H1 (cell line): ENCODE measurements at regions not wholly inside any gene's neighbourhood (a gene's known extent, or its start where the extent isn't known, plus 50 kb on each side); places are given as distances from the start of the nearest gene placed in this dataset.

Experiments used
- CTCF ChIA-PET: fragments of 300-600 bp; sonication (Branson Sonifier 250); formaldehyde crosslinking; loops from one replicate; lab custom pipeline; 2021; ENCODE audit not compliant: partially characterized antibody; lab: Charles Lee
- POLR2A ChIA-PET: fragments of 300-600 bp; sonication (Branson Sonifier 250); formaldehyde crosslinking; loops from one replicate; lab custom pipeline; 2021; ENCODE audit warnings: inconsistent platforms; ENCODE audit not compliant: partially characterized antibody; lab: Charles Lee
- DNase-seq, 2 experiments: peaks; one replicate each; pipeline versions ENCODE4 v3.0.0 to v3.0.0-alpha.2; 2010 to 2022; ENCODE audit warnings: low spot score in 2 of 2, low read depth in 1 of 2, mixed read lengths in 1 of 2
- FAIRE-seq: peaks from 2 replicates; lab custom pipeline; 2011; peaks lifted over from hg19 to GRCh38; lab: Jason Lieb, UNC
- H2AFZ ChIP-seq: 2 replicates; pipeline ENCODE4 v1.8.1; 2012; ENCODE audit warnings: low read length, inconsistent platforms
- H2AK5ac ChIP-seq: 2 replicates; pipeline ENCODE4 v1.6.1; 2013; ENCODE audit warnings: low read depth, low read length
- H2BK120ac ChIP-seq: replicated peaks from 2 replicates; pipeline ENCODE3; 2013; ENCODE audit warnings: low read depth, low read length, inconsistent platforms
- H2BK12ac ChIP-seq: 2 replicates; pipeline ENCODE4 v1.6.1; 2013; ENCODE audit warnings: low read depth, low read length
- H2BK15ac ChIP-seq: 2 replicates; pipeline ENCODE4 v1.6.1; 2013; ENCODE audit warnings: low read length
- H2BK20ac ChIP-seq: 2 replicates; pipeline ENCODE4 v1.6.1; 2013; ENCODE audit warnings: low read length
- H2BK5ac ChIP-seq: 2 replicates; pipeline ENCODE4 v1.6.1; 2013; ENCODE audit warnings: low read depth, low read length
- H3K14ac ChIP-seq: 2 replicates; pipeline ENCODE4 v1.6.1; 2013; ENCODE audit warnings: inconsistent platforms; ENCODE audit not compliant: insufficient read length
- H3K18ac ChIP-seq: 2 replicates; pipeline ENCODE4 v1.6.1; 2013; ENCODE audit warnings: low read length; ENCODE audit errors: extremely low read depth
- H3K23ac ChIP-seq: 2 replicates; pipeline ENCODE4 v1.6.1; 2013; ENCODE audit warnings: inconsistent platforms; ENCODE audit not compliant: insufficient read length
- H3K23me2 ChIP-seq: 2 replicates; pipeline ENCODE4 v1.6.1; 2013; ENCODE audit warnings: low read depth, low read length
- H3K27ac ChIP-seq: 2 replicates; pipeline ENCODE4 v1.6.1; 2011; ENCODE audit warnings: low read depth, low read length, inconsistent platforms
- H3K27me3 ChIP-seq, 4 experiments: replicated peaks in 1 of 4; 1 replicate in 1 of 4; 2 replicates in 3 of 4; pipeline versions ENCODE4 v1.6.1 to v1.8.1; 2011 to 2013; ENCODE audit warnings: low read length in 3 of 4, mild to moderate bottlenecking in 3 of 4, inconsistent platforms in 2 of 4, mixed read lengths in 2 of 4, moderate library complexity in 1 of 4; ENCODE audit not compliant: control insufficient read depth in 3 of 4, insufficient read depth in 3 of 4; ENCODE audit errors: extremely low read depth in 1 of 4
- H3K36me3 ChIP-seq, 4 experiments: 2 replicates each; pipeline versions ENCODE4 v1.6.1 to v1.8.1; 2011 to 2013; ENCODE audit warnings: mild to moderate bottlenecking in 4 of 4, low read length in 3 of 4, moderate library complexity in 2 of 4, control low read depth in 1 of 4, inconsistent platforms in 1 of 4; ENCODE audit not compliant: insufficient read depth in 4 of 4, control insufficient read depth in 2 of 4
- H3K4ac ChIP-seq: replicated peaks from 2 replicates; pipeline ENCODE3; 2013; ENCODE audit warnings: low read length, low read depth, mixed read lengths, inconsistent platforms; ENCODE audit not compliant: insufficient read length
- H3K4me1 ChIP-seq, 4 experiments: replicated peaks in 1 of 4; 1 replicate in 1 of 4; 2 replicates in 3 of 4; pipeline versions ENCODE4 v1.6.1 to v1.8.1; 2011 to 2013; ENCODE audit warnings: low read length in 3 of 4, inconsistent platforms in 2 of 4, mixed read lengths in 1 of 4; ENCODE audit not compliant: insufficient read depth in 4 of 4, control insufficient read depth in 3 of 4
- H3K4me2 ChIP-seq, 2 experiments: 2 replicates each; pipeline versions ENCODE4 v1.6.1 to v1.8.1; 2011 to 2013; ENCODE audit warnings: low read depth in 2 of 2, low read length in 2 of 2, control low read depth in 1 of 2, inconsistent platforms in 1 of 2, mild to moderate bottlenecking in 1 of 2; ENCODE audit not compliant: insufficient read depth in 1 of 2
- H3K4me3 ChIP-seq, 4 experiments: fragments of 200-600, 300-600 bp in 1 of 4; sonication (generic), shearing (Covaris generic), sonication (Bioruptor Twin) in 1 of 4; 2 replicates each; pipeline versions ENCODE4 v1.5.1 to v1.8.1; 2011 to 2016; ENCODE audit warnings: low read length in 4 of 4, low read depth in 3 of 4, control low read depth in 2 of 4, inconsistent platforms in 2 of 4, mild to moderate bottlenecking in 2 of 4, mixed read lengths in 1 of 4, moderate library complexity in 1 of 4; ENCODE audit not compliant: insufficient read depth in 2 of 4; ENCODE audit errors: extremely low read depth in 1 of 4
- H3K56ac ChIP-seq: replicated peaks from 2 replicates; pipeline ENCODE3; 2013; ENCODE audit warnings: low read depth, mild to moderate bottlenecking, mixed read lengths, low read length, inconsistent platforms; ENCODE audit not compliant: insufficient read length
- H3K79me1 ChIP-seq: 2 replicates; pipeline ENCODE4 v1.6.1; 2013; ENCODE audit warnings: low read depth, low read length, control low read depth
- H3K79me2 ChIP-seq, 2 experiments: 2 replicates each; pipeline versions ENCODE4 v1.6.1 to v1.8.1; 2012 to 2013; ENCODE audit warnings: low read length in 2 of 2, mild to moderate bottlenecking in 2 of 2, inconsistent platforms in 1 of 2; ENCODE audit not compliant: insufficient read depth in 2 of 2, control insufficient read depth in 1 of 2
- H3K9ac ChIP-seq, 4 experiments: replicated peaks in 1 of 4; 1 replicate in 1 of 4; 2 replicates in 3 of 4; pipeline versions ENCODE4 v1.6.1 to v1.8.1; 2011 to 2013; ENCODE audit warnings: low read depth in 3 of 4, low read length in 3 of 4, control low read depth in 2 of 4, mild to moderate bottlenecking in 2 of 4, moderate library complexity in 2 of 4, inconsistent platforms in 1 of 4; ENCODE audit errors: extremely low read depth in 1 of 4
- H3K9me3 ChIP-seq, 2 experiments: 2 replicates each; pipeline versions ENCODE4 v1.6.1 to v1.8.1; 2012 to 2013; ENCODE audit warnings: mild to moderate bottlenecking in 2 of 2, moderate library complexity in 2 of 2, control low read depth in 1 of 2, inconsistent platforms in 1 of 2, low read depth in 1 of 2, low read length in 1 of 2, mixed read lengths in 1 of 2; ENCODE audit not compliant: insufficient read depth in 2 of 2
- H4K20me1 ChIP-seq, 2 experiments: replicated peaks in 1 of 2; 2 replicates each; pipeline versions ENCODE3 to v1.8.1; 2011 to 2013; ENCODE audit warnings: inconsistent platforms in 2 of 2, low read length in 2 of 2, mild to moderate bottlenecking in 1 of 2; ENCODE audit not compliant: insufficient read depth in 2 of 2, control insufficient read depth in 1 of 2
- H4K5ac ChIP-seq: 2 replicates; pipeline ENCODE4 v1.6.1; 2013; ENCODE audit warnings: low read length, low read depth, mixed read lengths, inconsistent platforms; ENCODE audit not compliant: insufficient read length
- H4K8ac ChIP-seq: 2 replicates; pipeline ENCODE4 v1.8.0; 2013; ENCODE audit warnings: mild to moderate bottlenecking, moderate library complexity, low read length, inconsistent platforms; ENCODE audit not compliant: insufficient read depth; ENCODE audit errors: extremely low read depth
- H4K91ac ChIP-seq: replicated peaks from 2 replicates; pipeline ENCODE3; 2013; ENCODE audit warnings: low read length, mixed read lengths, inconsistent platforms; ENCODE audit not compliant: insufficient read length
- CBX5 ChIP-seq: fragments of 300-800, 300-1000 bp; sonication (generic); IDR thresholded peaks from 2 replicates; pipeline ENCODE4 v1.7.1; 2016; ENCODE audit warnings: antibody characterized with exemption, low read length, low read depth
- CTBP2 ChIP-seq: IDR thresholded peaks from 2 replicates; pipeline ENCODE4 v1.7.0; 2011; ENCODE audit warnings: borderline replicate concordance, mild to moderate bottlenecking, moderate library complexity, mixed read lengths, low read length; ENCODE audit not compliant: insufficient read depth, insufficient read length
- FOSL1 ChIP-seq: IDR thresholded peaks from 2 replicates; pipeline ENCODE4 v1.6.1; 2011; ENCODE audit warnings: mild to moderate bottlenecking, low read depth, low read length, moderate library complexity; ENCODE audit not compliant: insufficient read depth
- HDAC2 ChIP-seq, 2 experiments: fragments of 300-600 bp in 1 of 2; sonication (generic) in 1 of 2; IDR thresholded peaks; 2 replicates each; pipeline ENCODE4 v1.6.1; 2011 to 2012; ENCODE audit warnings: low read depth in 2 of 2, low read length in 2 of 2, mild to moderate bottlenecking in 2 of 2, moderate library complexity in 2 of 2, borderline replicate concordance in 1 of 2, inconsistent platforms in 1 of 2
- JUN ChIP-seq: IDR thresholded peaks from 2 replicates; pipeline ENCODE4 v1.6.1; 2011; ENCODE audit warnings: low read depth, mild to moderate bottlenecking, improper control_type of control experiment, low read length
- JUND ChIP-seq: IDR thresholded peaks from 2 replicates; pipeline ENCODE4 v1.6.1; 2011; ENCODE audit warnings: mild to moderate bottlenecking, improper control_type of control experiment, low read length
- NANOG ChIP-seq: IDR thresholded peaks from 2 replicates; pipeline ENCODE4 v1.6.1; 2011; ENCODE audit warnings: low read length, low read depth, mild to moderate bottlenecking, inconsistent platforms; ENCODE audit not compliant: insufficient read depth, poor library complexity, severe bottlenecking
- RBBP5 ChIP-seq: IDR thresholded peaks from 2 replicates; pipeline ENCODE4 v1.7.1; 2012; ENCODE audit warnings: low read depth, mild to moderate bottlenecking, inconsistent platforms, low read length, moderate library complexity, borderline replicate concordance
- SIN3A ChIP-seq, 2 experiments: IDR thresholded peaks in 1 of 2; conservative IDR thresholded peaks in 1 of 2; 2 replicates each; pipeline ENCODE4 v1.6.1; 2011 to 2012; ENCODE audit warnings: low read length in 2 of 2, improper control_type of control experiment in 1 of 2, low read depth in 1 of 2, mild to moderate bottlenecking in 1 of 2
- TCF12 ChIP-seq: IDR thresholded peaks from 2 replicates; pipeline ENCODE4 v1.6.1; 2011; ENCODE audit warnings: low read depth, mild to moderate bottlenecking, low read length
- TEAD4 ChIP-seq: IDR thresholded peaks from 2 replicates; pipeline ENCODE4 v1.6.1; 2012; ENCODE audit warnings: low read depth, low read length, inconsistent platforms, mixed read lengths
- YY1 ChIP-seq: IDR thresholded peaks from 2 replicates; pipeline ENCODE4 v1.6.1; 2011; ENCODE audit warnings: low read depth, mild to moderate bottlenecking, low read length
- WGBS, 2 experiments: shearing (Covaris generic) in 1 of 2; methylation state at CpG; one replicate each; pipeline versions ENCODE4 v1.1.6 to v1.1.7; 2013 to 2015; ENCODE audit warnings: low lambda C conversion rate in 2 of 2, mixed read lengths in 2 of 2, inconsistent platforms in 1 of 2, low coverage in 1 of 2, missing lambda C conversion rate in 1 of 2; ENCODE audit not compliant: insufficient replicate concordance in 2 of 2, insufficient coverage in 1 of 2, insufficient read length in 1 of 2; ENCODE audit errors: extremely low coverage in 1 of 2, missing lambda C conversion rate in 1 of 2; 5-methylcytosine and 5-hydroxymethylcytosine counted together

DNA sequence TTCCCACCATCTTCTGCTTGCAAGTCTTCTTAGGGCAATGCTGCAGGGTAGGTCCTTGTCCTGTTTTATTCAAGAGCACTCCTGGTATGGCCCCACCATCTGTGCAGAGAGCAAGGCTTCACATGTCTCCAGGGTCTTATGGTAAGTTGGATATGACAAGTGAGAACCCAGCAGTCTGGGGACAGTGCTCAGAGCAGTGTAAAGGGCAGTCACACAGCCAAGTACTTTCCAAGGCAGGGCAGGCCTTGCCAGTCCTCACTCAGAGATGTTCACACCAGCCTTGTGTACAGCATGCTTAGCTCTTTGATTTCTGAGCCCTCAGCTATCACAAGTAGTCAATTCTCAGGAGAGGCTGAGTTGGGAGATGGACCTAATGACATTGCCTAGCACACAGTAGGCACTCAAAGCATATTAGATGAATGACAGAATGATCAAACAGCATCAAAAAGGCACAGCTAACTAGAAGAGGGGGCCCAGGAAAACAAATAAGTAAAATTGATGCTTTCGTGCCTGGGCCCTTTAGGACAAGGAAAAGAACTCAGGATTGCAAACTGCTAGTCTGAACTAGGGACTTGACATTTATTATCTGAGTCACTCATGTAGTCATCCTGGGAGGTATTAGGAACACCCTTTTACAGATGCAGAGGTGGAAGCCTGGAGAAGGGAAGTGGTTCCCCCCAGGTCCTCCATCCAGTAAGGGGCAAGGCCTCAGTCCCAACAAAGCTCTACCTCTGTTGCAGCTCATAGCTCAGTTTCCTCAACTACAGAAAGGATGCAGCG lies 86.7 kb upstream of the CTAGE1 start:
- Histone ChIP-seq H2BK12ac (no peak overlapping the region), H3K4me3 (no peak overlapping the region), H2AFZ (no peak overlapping the region), H3K23me2 (peaks cover 2% of the 10 kb centered on the region; the same call in 1 of the 2 replicates), H4K5ac (no peak overlapping the region), H4K91ac (no peak overlapping the region), H3K36me3 (no peaks in the 10 kb centered on the region), H3K79me1 (no peaks in the 10 kb centered on the region), H2BK20ac (no peak overlapping the region), H2BK5ac (no peak overlapping the region), H2AK5ac (no peak overlapping the region), H3K4me2 (no peak overlapping the region), H3K27me3 (no peaks in the 10 kb centered on the region), H3K9ac (no peak overlapping the region), H4K8ac (no peak overlapping the region), H2BK120ac (no peak overlapping the region), H3K56ac (no peak overlapping the region), H3K23ac (no peak overlapping the region), H3K4me1 (no peaks in the 10 kb centered on the region), H2BK15ac (no peak overlapping the region), H3K9me3 (no peaks in the 10 kb centered on the region), H3K79me2 (no peaks in the 10 kb centered on the region), H3K14ac (no peak overlapping the region), H3K4ac (no peak overlapping the region), H4K20me1 (no peaks in the 10 kb centered on the region), H3K18ac (no peak overlapping the region), H3K27ac (no peak overlapping the region)
- DNase-seq (no peak), FAIRE-seq (no peak)
- 95% methylated on average over 2 of the region's 2 CpGs; no CpG with 5 or more reads in 1 of the 2 experiments for WGBS, 2 experiments
- ChIA-PET CTCF (interaction anchor here (2.0 kb wide), 1 partner anchor 10 kb away, joined by 4 read pairs; no protein-coding TSS in a partner anchor), POLR2A (no interaction called here)
- TF ChIP-seq HDAC2 (IDR thresholded peaks at IDR 0.05; ENCODE audit: borderline replicate concordance in 1 of 2, low read depth in 2 of 2, low read length in 2 of 2), result no peak
- no peak for TF ChIP-seq CTBP2
- no peak for TF ChIP-seq YY1
- TF ChIP-seq SIN3A (conservative IDR thresholded peaks at IDR 0.05 in 1 of 2, IDR thresholded peaks at IDR 0.05 in 1 of 2; ENCODE audit: low read depth in 1 of 2, low read length in 2 of 2), result no peak
- no peak for TF ChIP-seq JUN
- TF ChIP-seq RBBP5, result no peak
- TF ChIP-seq TCF12, result no peak
- no peak for TF ChIP-seq FOSL1
- no peak for TF ChIP-seq JUND
- no peak for TF ChIP-seq NANOG
- no peak for TF ChIP-seq TEAD4
- TF ChIP-seq CBX5, result no peak
